ENCODE measurements at regions not wholly inside any gene's neighbourhood (a gene's known extent, or its start where the extent isn't known, plus 50 kb on each side); places are given as distances from the start of the nearest gene placed in this dataset.

DNA sequence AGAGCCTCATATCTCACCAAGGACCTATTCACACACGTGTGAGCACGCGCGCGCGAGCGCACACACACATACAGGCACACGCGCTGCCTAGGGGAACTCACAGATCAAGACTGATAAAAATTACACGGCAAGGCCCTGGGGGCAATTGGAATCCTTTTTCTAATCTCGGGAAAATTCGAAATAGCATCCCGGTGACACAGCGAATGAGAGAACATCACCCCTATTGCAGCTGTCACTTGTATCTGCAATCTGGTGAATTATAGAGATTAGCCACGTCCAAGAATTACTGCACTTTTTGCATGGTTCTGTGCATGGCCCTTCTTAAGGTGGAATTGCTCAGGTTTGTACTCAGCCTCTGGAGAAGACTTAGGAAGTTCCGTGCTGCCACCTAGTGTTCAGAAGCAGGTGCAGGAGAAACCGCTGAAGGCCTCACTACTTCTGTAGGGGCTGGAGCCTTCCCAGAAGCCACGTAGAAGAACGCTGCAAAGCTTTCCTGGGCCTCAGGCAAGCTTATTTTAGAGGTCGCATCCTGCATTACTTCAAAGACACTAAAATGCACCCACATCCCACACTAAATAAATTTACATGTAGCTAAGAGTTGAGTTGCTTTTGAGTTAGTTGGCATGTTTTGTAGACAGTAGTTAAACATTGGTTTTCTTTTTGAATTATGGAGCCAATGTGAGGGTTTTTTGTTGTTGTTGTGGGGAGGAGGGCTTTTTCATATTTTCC lies 229.2 kb upstream of the CAMK1G start:
- TF ChIP-seq RAD21 (IDR thresholded peaks at IDR 0.05; ENCODE audit: low read depth) (peak; percentile 71), EGR1 (IDR thresholded peaks at IDR 0.05) (no peak)
- TF ChIP-seq, protein P1, sequence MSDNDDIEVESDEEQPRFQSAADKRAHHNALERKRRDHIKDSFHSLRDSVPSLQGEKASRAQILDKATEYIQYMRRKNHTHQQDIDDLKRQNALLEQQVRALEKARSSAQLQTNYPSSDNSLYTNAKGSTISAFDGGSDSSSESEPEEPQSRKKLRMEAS (IDR thresholded peaks at IDR 0.05): no peak

DNA sequence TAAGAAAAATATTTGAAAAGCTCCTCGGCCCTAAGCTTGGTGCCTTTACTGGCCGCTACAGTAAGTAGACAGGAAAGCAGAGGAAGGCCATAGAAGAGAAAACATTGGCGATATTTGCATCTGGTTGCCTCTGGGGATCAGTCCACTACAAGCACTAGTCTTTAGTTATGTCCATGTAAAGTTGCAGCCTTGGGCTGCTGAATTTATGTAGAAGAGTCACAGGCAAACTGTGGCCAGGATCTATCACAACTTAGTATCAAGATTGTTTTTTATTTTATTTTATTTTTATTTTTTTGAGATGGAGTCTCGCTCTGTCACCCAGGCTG lies 228.7 kb upstream of the CAMK1G start:
- TF ChIP-seq YY1 (IDR thresholded peaks at IDR 0.05; ENCODE audit: low read depth) (no peak), CEBPB (IDR thresholded peaks at IDR 0.05) (no peak), TEAD4 (IDR thresholded peaks at IDR 0.05) (no peak), TAF1 (IDR thresholded peaks at IDR 0.05; ENCODE audit: low read depth) (no peak), NFIC (IDR thresholded peaks at IDR 0.05) (no peak), FOXM1 (IDR thresholded peaks at IDR 0.05; ENCODE audit: borderline replicate concordance, low read depth) (no peak), TCF12 (IDR thresholded peaks at IDR 0.05; ENCODE audit: low read depth) (no peak)
- TF ChIP-seq, protein P1 (IDR thresholded peaks at IDR 0.05): no peak

DNA sequence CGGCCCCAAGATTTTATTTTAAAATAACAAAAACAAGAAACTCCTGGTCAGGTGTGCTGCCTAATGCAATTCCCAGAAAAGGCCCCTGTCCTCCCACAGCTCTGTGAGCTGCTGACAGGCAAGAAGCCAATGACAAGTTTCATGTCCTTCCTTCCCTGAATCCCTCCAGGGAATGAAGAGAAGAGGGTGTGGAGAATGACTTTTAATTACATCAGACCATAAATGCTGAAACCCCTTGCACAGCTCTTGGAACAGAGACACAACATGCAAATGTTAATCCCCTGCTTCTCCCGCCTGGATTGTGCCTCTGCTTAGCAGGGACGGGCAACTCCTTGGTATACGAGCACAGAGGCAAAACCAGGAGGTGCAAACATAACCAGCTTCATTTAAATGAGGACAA lies 228.1 kb upstream of the CAMK1G start:
- TF ChIP-seq YY1 (IDR thresholded peaks at IDR 0.05; ENCODE audit: low read depth) (no peak), FOXM1 (IDR thresholded peaks at IDR 0.05; ENCODE audit: borderline replicate concordance, low read depth) (no peak), CEBPB (IDR thresholded peaks at IDR 0.05) (no peak), ZBTB7A (IDR thresholded peaks at IDR 0.05; ENCODE audit: low read depth) (no peak), TAF1 (IDR thresholded peaks at IDR 0.05; ENCODE audit: low read depth) (no peak), NFIC (IDR thresholded peaks at IDR 0.05) (no peak), TEAD4 (IDR thresholded peaks at IDR 0.05) (no peak), CREB1 (IDR thresholded peaks at IDR 0.05; ENCODE audit: low read depth) (no peak), EP300 (IDR thresholded peaks at IDR 0.05; ENCODE audit: borderline replicate concordance) (no peak), EGR1 (IDR thresholded peaks at IDR 0.05) (no peak), TCF12 (IDR thresholded peaks at IDR 0.05; ENCODE audit: low read depth) (no peak), RAD21 (IDR thresholded peaks at IDR 0.05; ENCODE audit: low read depth) (no peak)
- TF ChIP-seq, protein P1 (IDR thresholded peaks at IDR 0.05): no peak
- TF ChIP-seq, protein P2, sequence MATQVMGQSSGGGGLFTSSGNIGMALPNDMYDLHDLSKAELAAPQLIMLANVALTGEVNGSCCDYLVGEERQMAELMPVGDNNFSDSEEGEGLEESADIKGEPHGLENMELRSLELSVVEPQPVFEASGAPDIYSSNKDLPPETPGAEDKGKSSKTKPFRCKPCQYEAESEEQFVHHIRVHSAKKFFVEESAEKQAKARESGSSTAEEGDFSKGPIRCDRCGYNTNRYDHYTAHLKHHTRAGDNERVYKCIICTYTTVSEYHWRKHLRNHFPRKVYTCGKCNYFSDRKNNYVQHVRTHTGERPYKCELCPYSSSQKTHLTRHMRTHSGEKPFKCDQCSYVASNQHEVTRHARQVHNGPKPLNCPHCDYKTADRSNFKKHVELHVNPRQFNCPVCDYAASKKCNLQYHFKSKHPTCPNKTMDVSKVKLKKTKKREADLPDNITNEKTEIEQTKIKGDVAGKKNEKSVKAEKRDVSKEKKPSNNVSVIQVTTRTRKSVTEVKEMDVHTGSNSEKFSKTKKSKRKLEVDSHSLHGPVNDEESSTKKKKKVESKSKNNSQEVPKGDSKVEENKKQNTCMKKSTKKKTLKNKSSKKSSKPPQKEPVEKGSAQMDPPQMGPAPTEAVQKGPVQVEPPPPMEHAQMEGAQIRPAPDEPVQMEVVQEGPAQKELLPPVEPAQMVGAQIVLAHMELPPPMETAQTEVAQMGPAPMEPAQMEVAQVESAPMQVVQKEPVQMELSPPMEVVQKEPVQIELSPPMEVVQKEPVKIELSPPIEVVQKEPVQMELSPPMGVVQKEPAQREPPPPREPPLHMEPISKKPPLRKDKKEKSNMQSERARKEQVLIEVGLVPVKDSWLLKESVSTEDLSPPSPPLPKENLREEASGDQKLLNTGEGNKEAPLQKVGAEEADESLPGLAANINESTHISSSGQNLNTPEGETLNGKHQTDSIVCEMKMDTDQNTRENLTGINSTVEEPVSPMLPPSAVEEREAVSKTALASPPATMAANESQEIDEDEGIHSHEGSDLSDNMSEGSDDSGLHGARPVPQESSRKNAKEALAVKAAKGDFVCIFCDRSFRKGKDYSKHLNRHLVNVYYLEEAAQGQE (IDR thresholded peaks at IDR 0.05; ENCODE audit: low read depth): no peak
- TF ChIP-seq, protein P3, sequence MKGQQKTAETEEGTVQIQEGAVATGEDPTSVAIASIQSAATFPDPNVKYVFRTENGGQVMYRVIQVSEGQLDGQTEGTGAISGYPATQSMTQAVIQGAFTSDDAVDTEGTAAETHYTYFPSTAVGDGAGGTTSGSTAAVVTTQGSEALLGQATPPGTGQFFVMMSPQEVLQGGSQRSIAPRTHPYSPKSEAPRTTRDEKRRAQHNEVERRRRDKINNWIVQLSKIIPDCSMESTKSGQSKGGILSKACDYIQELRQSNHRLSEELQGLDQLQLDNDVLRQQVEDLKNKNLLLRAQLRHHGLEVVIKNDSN (IDR thresholded peaks at IDR 0.05): no peak

DNA sequence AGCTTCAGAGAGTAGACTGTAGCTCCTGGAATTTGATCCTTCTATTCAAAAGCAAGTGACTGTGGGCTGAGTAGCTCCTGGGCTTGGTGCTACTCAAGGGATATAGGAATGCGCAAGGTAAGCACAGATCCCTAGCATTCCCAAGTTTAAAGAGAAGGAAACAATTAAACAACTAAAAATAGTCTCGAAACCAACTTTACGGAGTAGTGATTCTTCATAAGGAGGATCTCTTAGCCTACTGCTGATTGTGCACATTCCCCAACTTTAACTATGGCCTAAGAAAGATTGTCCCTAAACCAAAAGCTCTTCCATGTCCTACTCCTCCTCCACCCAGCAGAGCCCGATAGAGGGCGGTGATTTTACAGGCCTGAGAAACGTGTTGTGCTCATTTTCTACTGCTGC lies 226.5 kb upstream of the CAMK1G start:
- TF ChIP-seq TAF1 (IDR thresholded peaks at IDR 0.05; ENCODE audit: low read depth) (no peak), YY1 (IDR thresholded peaks at IDR 0.05; ENCODE audit: low read depth) (no peak), TEAD4 (IDR thresholded peaks at IDR 0.05) (no peak), EP300 (IDR thresholded peaks at IDR 0.05; ENCODE audit: borderline replicate concordance) (no peak), EGR1 (IDR thresholded peaks at IDR 0.05) (no peak)
- TF ChIP-seq, protein P2 (IDR thresholded peaks at IDR 0.05; ENCODE audit: low read depth): no peak

DNA sequence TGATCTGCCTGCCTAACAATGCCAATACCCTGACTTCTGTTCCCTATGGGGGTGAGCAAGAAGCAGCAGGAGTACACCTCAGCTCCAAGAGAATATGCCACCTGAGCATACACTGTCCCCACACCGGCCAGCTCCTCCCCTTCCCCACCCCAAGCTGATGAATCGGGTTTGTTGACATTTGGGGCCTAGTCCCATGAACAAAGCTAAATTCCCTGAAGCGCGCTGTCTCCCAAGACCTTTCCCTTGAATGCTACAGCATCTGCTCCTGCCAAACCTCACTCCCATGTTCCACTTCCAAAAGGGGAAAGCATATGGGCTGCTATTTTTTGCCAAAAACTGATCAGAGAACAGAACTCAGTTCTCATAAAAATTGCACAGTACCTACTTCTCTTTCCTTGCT lies 220.4 kb upstream of the CAMK1G start:
- TF ChIP-seq FOXM1 (IDR thresholded peaks at IDR 0.05; ENCODE audit: borderline replicate concordance, low read depth) (no peak), ZBTB7A (IDR thresholded peaks at IDR 0.05; ENCODE audit: low read depth) (no peak), CREB1 (IDR thresholded peaks at IDR 0.05; ENCODE audit: low read depth) (no peak), YY1 (IDR thresholded peaks at IDR 0.05; ENCODE audit: low read depth) (no peak), EGR1 (IDR thresholded peaks at IDR 0.05) (no peak), TCF12 (IDR thresholded peaks at IDR 0.05; ENCODE audit: low read depth) (no peak)
- TF ChIP-seq, protein P3 (IDR thresholded peaks at IDR 0.05): no peak
- TF ChIP-seq, protein P2 (IDR thresholded peaks at IDR 0.05; ENCODE audit: low read depth): no peak

All from Ishikawa (cell line).